Stimulated activated CD4-positive, alpha-beta T cell treated with anti-CD3 and anti-CD28 coated beads, Interleukin-15, amount 100 ng/mL, for 1 hour (primary cell): ENCODE measurements at regions not wholly inside any gene's neighbourhood (a gene's known extent, or its start where the extent isn't known, plus 50 kb on each side); places are given as distances from the start of the nearest gene placed in this dataset.

Experiments used
- DNase-seq, 2 donors: peaks; one replicate each; pipeline ENCODE4 v3.0.0-alpha.2; 2020; ENCODE audit warnings: low read depth in 1 of 2, low spot score in 1 of 2

DNA sequence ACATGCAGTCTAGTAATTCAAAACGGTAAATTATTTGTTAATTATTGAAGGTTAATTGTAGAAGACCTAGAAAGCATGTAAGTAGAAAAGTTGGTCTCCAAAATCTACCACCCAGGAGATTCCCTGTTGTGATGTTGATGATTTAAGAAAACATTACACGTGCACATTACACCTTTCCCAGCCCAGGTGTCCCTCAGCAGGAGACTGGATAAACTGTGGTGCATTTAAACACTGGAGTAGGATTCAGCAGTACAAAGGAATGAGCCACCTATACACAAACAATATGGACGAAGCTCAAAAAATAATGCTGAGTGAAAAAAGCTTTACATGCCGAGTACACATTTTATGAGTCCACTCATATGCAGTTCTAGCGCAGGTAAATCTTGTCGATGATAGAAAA lies 109.0 kb upstream of the STARD3NL start:
- no peak for DNase-seq

DNA sequence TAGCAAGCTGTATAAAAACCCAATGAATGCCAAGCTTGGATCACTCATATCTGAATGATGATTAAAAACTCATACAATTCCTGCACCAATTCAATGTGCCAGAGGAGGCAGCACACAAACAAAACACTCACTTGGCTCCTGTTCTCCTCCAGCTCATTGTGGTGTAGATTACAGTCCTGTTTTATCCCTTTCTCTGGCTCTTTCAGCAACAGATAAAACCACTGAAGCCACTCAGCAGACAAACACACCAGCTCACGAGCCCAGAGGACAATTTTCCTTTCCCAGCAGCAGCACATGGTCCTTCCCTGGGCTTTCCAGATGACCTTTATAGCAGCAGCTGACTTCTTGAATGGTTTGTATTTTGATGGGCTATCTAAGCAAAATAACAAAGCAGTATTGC lies 107.3 kb upstream of the STARD3NL start:
- DNase-seq, result no peak

DNA sequence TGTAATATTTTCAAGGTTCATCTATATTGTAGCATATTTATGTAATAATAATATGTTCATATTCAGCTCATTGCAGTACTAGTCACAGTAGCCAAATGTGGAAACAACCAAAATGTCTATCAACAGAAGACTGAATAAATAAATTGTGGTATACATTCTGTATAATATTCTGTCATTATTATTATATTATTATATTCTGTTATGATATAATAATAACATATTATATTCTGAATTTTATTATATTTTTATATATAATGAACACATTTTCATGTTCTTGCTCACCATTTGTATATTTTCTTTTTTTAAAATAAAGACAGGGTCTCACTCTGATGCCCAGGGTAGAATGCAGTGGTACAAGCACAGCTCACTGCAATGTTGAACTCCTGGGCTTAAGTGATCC lies 91.2 kb upstream of the STARD3NL start:
- no peak for DNase-seq

DNA sequence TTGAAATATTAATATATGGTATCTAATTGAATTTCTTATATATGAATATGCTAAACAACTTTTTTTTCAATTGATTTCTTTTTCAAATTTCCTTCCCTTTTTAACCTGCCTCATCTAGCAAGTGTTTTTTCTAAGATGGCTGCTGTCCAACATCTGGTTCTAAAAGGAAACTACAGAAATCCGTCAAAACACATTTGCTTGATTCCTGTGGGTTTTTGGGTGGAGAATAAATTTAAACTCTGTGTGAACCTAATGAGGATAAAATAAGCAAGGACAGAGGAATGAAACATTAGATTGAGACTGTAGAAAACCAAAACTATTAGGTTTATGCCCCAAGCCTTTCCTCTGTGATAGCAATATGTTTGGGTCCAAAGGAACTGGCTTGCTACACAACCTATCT lies 75.5 kb upstream of the STARD3NL start:
- no peak for DNase-seq

DNA sequence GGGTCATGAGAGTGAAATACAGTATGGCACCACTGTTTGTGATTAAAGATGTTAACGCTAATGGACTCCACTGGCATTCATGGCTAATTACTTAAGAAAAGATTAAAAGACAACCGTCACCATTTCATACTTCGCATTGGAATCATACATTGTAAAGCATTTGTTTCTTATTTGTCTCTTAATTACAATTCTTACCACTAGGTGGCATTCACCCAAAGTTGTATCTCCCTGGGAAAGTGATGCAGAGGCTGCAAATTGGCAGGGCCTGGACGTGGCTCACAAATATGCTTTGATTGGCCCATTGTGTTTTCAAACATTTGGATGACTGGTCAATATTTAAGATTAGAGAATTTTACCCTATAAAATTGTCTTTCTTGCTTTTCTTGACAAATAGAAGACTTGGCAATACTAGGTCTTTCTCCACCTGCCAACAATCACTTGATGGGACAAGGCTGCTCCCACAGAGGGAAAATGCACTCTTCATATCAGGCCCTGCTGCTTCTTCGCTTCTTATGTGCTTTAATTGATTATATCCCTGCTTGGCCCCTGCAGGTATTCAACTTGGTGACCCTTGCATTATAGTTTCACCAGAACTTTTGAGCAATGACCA lies 72.1 kb upstream of the STARD3NL start:
- DNase-seq, result no peak

DNA sequence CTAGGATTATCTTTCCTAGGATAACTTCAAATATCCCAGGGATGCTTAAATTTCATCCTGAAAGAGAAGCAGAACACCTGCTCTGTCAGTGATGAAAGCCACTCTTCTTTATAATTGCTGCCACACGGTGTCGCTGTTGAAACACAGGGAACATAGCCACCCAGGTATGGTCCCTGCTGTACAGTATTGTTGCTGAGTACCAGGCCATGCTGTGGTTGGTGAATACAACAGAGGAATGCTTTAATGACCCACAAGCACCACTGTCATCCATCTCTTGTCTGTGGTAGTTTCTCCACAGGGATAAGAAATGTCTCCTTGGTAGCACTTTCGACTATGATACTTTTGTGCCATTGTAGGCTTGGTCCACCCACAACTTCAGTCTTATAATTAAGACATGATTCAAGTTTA lies 70.6 kb upstream of the STARD3NL start:
- DNase-seq, result peak; percentile 19 to 34

DNA sequence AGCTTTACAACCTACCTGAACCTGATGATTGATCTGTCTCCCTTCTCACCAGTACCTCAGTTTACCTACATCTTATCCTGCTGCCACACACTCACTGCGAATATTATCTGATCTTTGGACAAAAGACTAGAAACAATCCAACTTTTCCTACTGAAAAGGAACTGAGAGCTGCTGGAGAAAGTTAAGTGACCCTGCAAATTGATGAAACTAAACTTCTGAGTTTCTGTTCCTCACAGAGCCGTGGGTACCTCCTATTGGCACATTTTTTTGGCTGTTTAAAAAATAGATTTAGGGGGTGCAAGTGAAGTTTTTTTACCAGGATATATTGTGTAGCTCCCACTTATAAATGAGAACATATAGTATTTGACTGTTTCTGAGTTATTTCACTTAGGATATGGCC lies 66.0 kb upstream of the STARD3NL start:
- no peak for DNase-seq

DNA sequence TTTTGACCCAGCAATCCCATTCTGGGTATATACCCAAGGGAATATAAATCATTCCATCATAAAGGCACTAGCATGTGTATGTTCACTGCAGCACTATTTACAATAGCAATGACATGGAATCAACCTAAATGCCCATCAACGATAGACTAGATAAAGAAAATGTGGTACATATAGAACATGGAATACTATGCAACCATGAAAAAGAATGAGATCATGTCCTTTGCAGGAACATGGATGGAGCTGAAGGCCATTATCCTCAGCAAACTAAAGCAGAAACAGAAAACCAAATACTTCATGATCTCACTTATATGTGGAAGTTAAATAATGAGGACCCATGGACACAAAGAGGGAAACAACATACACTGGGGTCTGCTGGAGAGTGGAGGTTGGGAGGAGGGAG lies 58.0 kb upstream of the STARD3NL start:
- DNase-seq, result no peak

DNA sequence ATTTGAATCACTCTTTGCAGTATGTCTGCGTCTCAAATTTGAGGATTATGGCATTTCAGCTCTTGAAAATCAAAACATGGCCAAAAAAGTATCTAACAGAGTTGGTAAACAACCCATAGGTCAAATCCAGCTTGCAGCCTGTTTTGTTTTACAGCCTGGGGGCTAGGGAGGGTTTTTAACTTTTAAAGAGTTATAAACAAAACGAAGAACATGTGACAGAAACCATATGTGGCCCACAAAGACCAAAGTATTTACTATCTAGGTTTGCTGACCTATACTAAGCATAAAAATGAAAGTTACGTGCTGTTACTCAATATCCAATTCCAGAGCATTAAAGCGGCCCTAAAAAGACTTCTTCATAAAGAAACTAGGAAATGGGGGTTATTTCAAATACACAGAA lies 55.5 kb upstream of the STARD3NL start:
- DNase-seq, result no peak

DNA sequence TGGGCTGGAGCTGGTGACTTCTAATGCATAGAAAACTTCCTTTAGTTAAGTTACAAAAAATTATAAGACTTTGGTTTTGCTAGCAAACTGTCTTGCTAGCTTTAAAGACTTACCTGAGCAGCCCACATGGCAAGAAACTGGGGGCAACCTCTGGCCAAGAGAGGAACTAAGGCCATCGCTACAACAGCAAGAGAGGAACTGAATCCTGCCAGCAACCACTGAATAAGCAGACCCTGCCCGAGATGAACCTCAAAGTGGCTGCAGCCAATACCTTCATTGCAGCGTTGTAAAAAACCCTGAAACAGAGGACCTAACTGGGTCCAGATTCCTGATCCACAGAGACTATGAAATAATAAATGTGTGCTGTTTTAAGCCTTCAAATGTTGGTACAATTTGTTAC lies 54.6 kb upstream of the STARD3NL start:
- DNase-seq, result no peak

DNA sequence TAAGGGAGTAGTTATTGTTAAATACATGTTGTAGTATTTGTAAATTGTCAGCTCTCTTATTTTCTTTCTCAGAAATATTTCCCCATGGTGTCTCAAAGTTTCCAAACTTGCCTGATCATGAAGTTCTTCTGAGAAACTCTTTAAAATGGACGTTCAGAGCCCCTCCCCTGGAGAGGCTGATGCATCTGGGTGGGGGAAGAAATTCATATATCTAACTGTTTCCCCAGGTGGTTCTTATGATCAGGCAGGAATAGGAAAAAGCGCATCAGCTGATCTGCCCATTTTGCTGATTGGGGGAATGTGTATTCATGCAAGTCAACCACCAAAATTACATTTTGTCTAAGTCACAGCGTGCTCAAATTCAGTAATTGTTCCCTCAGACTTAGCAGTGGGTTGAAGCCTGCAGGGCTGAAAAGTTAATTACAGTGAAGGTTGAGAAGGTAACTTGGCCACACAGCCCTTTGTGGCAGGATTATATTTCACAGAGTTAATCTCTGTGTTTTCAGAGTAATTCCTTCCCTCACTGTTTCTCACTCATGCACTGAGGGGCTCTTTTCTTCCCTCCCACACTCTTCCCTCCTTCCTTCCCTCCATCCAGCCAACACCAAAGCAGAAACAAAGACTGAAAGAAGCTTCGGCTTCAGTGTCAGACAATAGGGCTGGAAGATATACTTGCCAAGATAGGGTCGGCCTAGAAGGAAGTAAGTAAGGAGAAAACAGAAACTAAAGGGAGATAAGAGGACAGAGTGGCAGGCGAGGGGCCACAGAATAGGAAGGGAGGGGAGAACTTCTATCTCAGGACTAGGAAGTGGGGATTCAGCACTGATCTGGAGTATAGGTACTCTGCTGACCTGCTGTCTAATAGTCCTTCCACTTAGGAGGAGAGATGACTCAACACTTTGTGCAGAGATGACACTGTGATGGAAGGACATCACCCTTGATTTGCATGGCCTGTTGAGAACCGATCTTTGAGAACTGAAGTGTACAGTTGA lies 50.5 kb upstream of the STARD3NL start:
- no peak for DNase-seq
